Sigmoid colon (tissue), 6 donors: ENCODE measurements at regions not wholly inside any gene's neighbourhood (a gene's known extent, or its start where the extent isn't known, plus 50 kb on each side); places are given as distances from the start of the nearest gene placed in this dataset.

Experiments
- DNase-seq: peaks from one replicate; pipeline ENCODE4 v3.0.0-alpha.2; 2019
- H3K27ac ChIP-seq, 4 donors: fragments of 200-600 bp; sonication (generic); one replicate each; pipeline ENCODE4 v1.5.1; 2016 to 2019; ENCODE audit warnings: mild to moderate bottlenecking in 1 of 4
- H3K27me3 ChIP-seq, 3 donors: fragments of 200-600 bp; sonication (generic); one replicate each; pipeline ENCODE4 v1.5.1; 2019; ENCODE audit warnings: mild to moderate bottlenecking in 1 of 3
- H3K36me3 ChIP-seq, 4 donors: fragments of 200-600 bp; sonication (generic); one replicate each; pipeline ENCODE4 v1.5.1; 2016 to 2019
- H3K4me1 ChIP-seq, 4 donors: fragments of 200-600 bp; sonication (generic); one replicate each; pipeline ENCODE4 v1.5.1; 2017 to 2019
- H3K4me3 ChIP-seq, 4 donors: fragments of 200-600 bp; sonication (generic); one replicate each; pipeline ENCODE4 v1.5.1; 2017 to 2019; ENCODE audit warnings: mild to moderate bottlenecking in 2 of 4, moderate library complexity in 1 of 4
- H3K9me3 ChIP-seq, 4 donors: fragments of 200-600 bp in 3 of 4; sonication (generic) in 3 of 4; one replicate each; pipeline versions ENCODE4 v1.5.1 to v1.6.1; 2013 to 2019
- CTCF ChIP-seq, 4 experiments: fragments of 450-650 bp in 3 of 4; fragments of 200-600 bp in 1 of 4; IDR thresholded peaks; one replicate each; pipeline ENCODE4 v1.5.1; 2016 to 2019; ENCODE audit warnings: antibody characterized with exemption in 4 of 4, mild to moderate bottlenecking in 3 of 4, moderate library complexity in 2 of 4
- EP300 ChIP-seq, 4 donors: sonication (generic); formaldehyde crosslinking; IDR thresholded peaks; one replicate each; pipeline ENCODE4 v1.6.1; 2017; ENCODE audit warnings: antibody characterized with exemption in 4 of 4
- POLR2A ChIP-seq, 2 donors: fragments of 450-650 bp; IDR thresholded peaks; one replicate each; pipeline ENCODE4 v1.6.1; 2016; ENCODE audit warnings: antibody characterized with exemption in 2 of 2, mild to moderate bottlenecking in 2 of 2, moderate library complexity in 2 of 2
- POLR2AphosphoS5 ChIP-seq, 4 donors: sonication (generic); formaldehyde crosslinking; IDR thresholded peaks; one replicate each; pipeline ENCODE4 v1.6.1; 2017; ENCODE audit warnings: antibody characterized with exemption in 4 of 4
- WGBS, 2 donors: extraction: QIAGEN DNeasy Blood & Tissue Kit; methylation state at CpG; one replicate each; pipeline ENCODE4 v1.1.7; 2013; 5-methylcytosine and 5-hydroxymethylcytosine counted together
- intact Hi-C: fragments of 100-400 bp; cut with DNase I; formaldehyde crosslinking; loops from one replicate; pipeline ENCODE4 v1.15.1; 2023
- donor health status: healthy with polysubstance abuse.
- donor health status: healthy.

GRCh38 chr1:36635284-36635683 is 152.6 kb upstream of the CSF3R start:
- H3K27me3 ChIP-seq: no peaks in the 10 kb centered on the region
- no peak for TF ChIP-seq POLR2A (IDR thresholded peaks at IDR 0.05)
- H3K4me3 ChIP-seq: no peak overlapping the region
- no peaks in the 10 kb centered on the region for H3K36me3 ChIP-seq
- H3K4me1 ChIP-seq: no peaks in the 10 kb centered on the region
- intact Hi-C loops: no loop called here
- WGBS, 2 donors: 85 to 95% methylated on average over 5 of the region's 5 CpGs
- no peak for DNase-seq
- no peaks in the 10 kb centered on the region for H3K9me3 ChIP-seq
- H3K27ac ChIP-seq: no peak overlapping the region

GRCh38 chr1:36628804-36629203 is 146.1 kb upstream of the CSF3R start:
- no peaks in the 10 kb centered on the region for H3K36me3 ChIP-seq
- TF ChIP-seq POLR2A (IDR thresholded peaks at IDR 0.05): no peak
- no peak for TF ChIP-seq POLR2AphosphoS5 (IDR thresholded peaks at IDR 0.05)
- TF ChIP-seq EP300 (IDR thresholded peaks at IDR 0.05): no peak
- TF ChIP-seq CTCF (IDR thresholded peaks at IDR 0.05): no peak
- intact Hi-C loops: no loop called here
- H3K27me3 ChIP-seq: peaks cover 0 to 40% (median 0%) of the 10 kb centered on the region in 3 donors
- 72 to 76% methylated on average over 5 of the region's 5 CpGs for WGBS, 2 donors
- H3K27ac ChIP-seq: no peak overlapping the region
- H3K4me3 ChIP-seq: no peak overlapping the region
- H3K9me3 ChIP-seq: no peaks in the 10 kb centered on the region
- DNase-seq: no peak
- H3K4me1 ChIP-seq: no peaks in the 10 kb centered on the region

- intact Hi-C loops: no loop called here
- peaks cover 0 to 44% (median 0%) of the 10 kb centered on the region in 3 donors for H3K27me3 ChIP-seq
- DNase-seq: no peak
- no peaks in the 10 kb centered on the region for H3K4me1 ChIP-seq
- H3K27ac ChIP-seq: no peak overlapping the region
- no peaks in the 10 kb centered on the region for H3K9me3 ChIP-seq
- no peak for TF ChIP-seq POLR2A (IDR thresholded peaks at IDR 0.05)
- no peak for TF ChIP-seq CTCF (IDR thresholded peaks at IDR 0.05)
- no peak for TF ChIP-seq EP300 (IDR thresholded peaks at IDR 0.05)
- H3K4me3 ChIP-seq: no peak overlapping the region
- H3K36me3 ChIP-seq: no peaks in the 10 kb centered on the region
Measured at GRCh38 chr1:36626435-36626834, 143.7 kb upstream of the CSF3R start.

GRCh38 chr1:36625935-36626310 is 143.2 kb upstream of the CSF3R start:
- WGBS, 2 donors: 32 to 55% methylated on average over 11 of the region's 11 CpGs

GRCh38 chr1:36625253-36625934 is 142.7 kb upstream of the CSF3R start:
- H3K27ac ChIP-seq: no peak overlapping the region
- intact Hi-C loops: no loop called here
- no peaks in the 10 kb centered on the region for H3K9me3 ChIP-seq
- H3K4me3 ChIP-seq: no peak overlapping the region
- H3K27me3 ChIP-seq: peaks cover 0 to 44% (median 0%) of the 10 kb centered on the region in 3 donors
- TF ChIP-seq POLR2A (IDR thresholded peaks at IDR 0.05) (no peak), CTCF (IDR thresholded peaks at IDR 0.05) (no peak), POLR2AphosphoS5 (IDR thresholded peaks at IDR 0.05) (no peak)
- WGBS, 2 donors: 39 to 53% methylated on average over 6 of the region's 6 CpGs
- no peaks in the 10 kb centered on the region for H3K4me1 ChIP-seq
- no peak for DNase-seq
- H3K36me3 ChIP-seq: no peaks in the 10 kb centered on the region

More at GRCh38 chr1:36625935-36626310, 143.2 kb upstream of the CSF3R start:
- H3K36me3 ChIP-seq: no peaks in the 10 kb centered on the region
- intact Hi-C loops: no loop called here
- H3K4me3 ChIP-seq: no peak overlapping the region
- H3K9me3 ChIP-seq: no peaks in the 10 kb centered on the region
- TF ChIP-seq CTCF (IDR thresholded peaks at IDR 0.05) (no peak), EP300 (IDR thresholded peaks at IDR 0.05) (no peak), POLR2A (IDR thresholded peaks at IDR 0.05) (no peak), POLR2AphosphoS5 (IDR thresholded peaks at IDR 0.05) (no peak)
- no peak overlapping the region for H3K27ac ChIP-seq
- H3K4me1 ChIP-seq: no peaks in the 10 kb centered on the region
- DNase-seq: no peak
- peaks cover 0 to 44% (median 0%) of the 10 kb centered on the region in 3 donors for H3K27me3 ChIP-seq
